HEK293 (cell line): ENCODE measurements at regions not wholly inside any gene's neighbourhood (a gene's known extent, or its start where the extent isn't known, plus 50 kb on each side); places are given as distances from the start of the nearest gene placed in this dataset.

Experiments
- CTCF ChIA-PET: fragments of 350-600 bp; formaldehyde crosslinking; extraction: SDS; loops from one replicate; lab custom pipeline; 2021; ENCODE audit warnings: antibody characterized with exemption; lab: Yijun Ruan, JAX
- POLR2A ChIA-PET: fragments of 300-600 bp; formaldehyde crosslinking; extraction: SDS; loops from one replicate; lab custom pipeline; 2020; ENCODE audit warnings: antibody characterized with exemption, inconsistent platforms; lab: Yijun Ruan, JAX
- H3K27ac ChIP-seq: fragments of 200-500 bp; sonication (Bioruptor generic); 2 replicates; pipeline ENCODE4 v1.5.1; 2014; ENCODE audit warnings: low read depth, low read length, control low read depth, inconsistent platforms; ENCODE audit errors: extremely low read depth
- H3K36me3 ChIP-seq, 2 experiments: fragments of 200-500 bp in 1 of 2; sonication (Bioruptor generic) in 1 of 2; 1 replicate in 1 of 2; 2 replicates in 1 of 2; pipeline ENCODE4 v1.5.1; 2014 to 2017; ENCODE audit warnings: inconsistent platforms in 2 of 2, low read length in 2 of 2; ENCODE audit not compliant: control insufficient read depth in 2 of 2, insufficient read depth in 1 of 2
- H3K4me1 ChIP-seq: fragments of 200-500 bp; sonication (Bioruptor generic); 2 replicates; pipeline ENCODE4 v1.5.1; 2014; ENCODE audit warnings: mild to moderate bottlenecking, low read length, inconsistent platforms; ENCODE audit not compliant: control insufficient read depth, insufficient read depth
- H3K4me3 ChIP-seq: 2 replicates; pipeline ENCODE4 v1.5.1; 2011; ENCODE audit warnings: low read depth, mild to moderate bottlenecking, control low read depth, low read length, moderate library complexity
- H3K9me3 ChIP-seq: fragments of 200-500 bp; sonication (Bioruptor generic); 2 replicates; pipeline ENCODE4 v1.5.1; 2014; ENCODE audit warnings: low read depth, low read length, inconsistent platforms; ENCODE audit not compliant: control insufficient read depth, insufficient read depth
- FEZF1 ChIP-seq: fragments of 450-650 bp; formaldehyde crosslinking; IDR thresholded peaks from 2 replicates; pipeline ENCODE4 v1.5.1; 2016; ENCODE audit warnings: missing biosample characterization, missing genetic modification characterization
- KLF17 ChIP-seq: fragments of 450-650 bp; formaldehyde crosslinking; IDR thresholded peaks from 2 replicates; pipeline ENCODE4 v1.5.1; 2016; ENCODE audit warnings: missing biosample characterization, missing genetic modification characterization
- SETDB1 ChIP-seq: IDR thresholded peaks from one replicate; pipeline ENCODE4 v1.6.1; 2017; ENCODE audit warnings: mild to moderate bottlenecking, low read length, moderate library complexity, mixed read lengths; ENCODE audit not compliant: insufficient read length
- ZBTB48 ChIP-seq: fragments of 450-650 bp; formaldehyde crosslinking; IDR thresholded peaks from 2 replicates; pipeline ENCODE4 v1.5.1; 2016; ENCODE audit warnings: missing biosample characterization, missing genetic modification characterization
- ZFP41 ChIP-seq: fragments of 450-650 bp; formaldehyde crosslinking; IDR thresholded peaks from 2 replicates; pipeline ENCODE4 v1.5.1; 2016; ENCODE audit warnings: missing biosample characterization, missing genetic modification characterization, borderline replicate concordance
- ZNF112 ChIP-seq: fragments of 450-650 bp; formaldehyde crosslinking; IDR thresholded peaks from 2 replicates; pipeline ENCODE4 v1.5.0; 2017; ENCODE audit warnings: missing biosample characterization, missing genetic modification characterization
- ZNF148 ChIP-seq: fragments of 450-650 bp; formaldehyde crosslinking; IDR thresholded peaks from 2 replicates; pipeline ENCODE4 v1.5.0; 2017; ENCODE audit warnings: missing biosample characterization, missing genetic modification characterization, borderline replicate concordance
- ZNF221 ChIP-seq: fragments of 450-650 bp; formaldehyde crosslinking; IDR thresholded peaks from 2 replicates; pipeline ENCODE4 v1.5.1; 2017; ENCODE audit warnings: missing biosample characterization, missing genetic modification characterization, borderline replicate concordance
- ZNF24 ChIP-seq: fragments of 450-650 bp; formaldehyde crosslinking; IDR thresholded peaks from 2 replicates; pipeline ENCODE4 v1.5.1; 2016; ENCODE audit warnings: missing biosample characterization, missing genetic modification characterization
- ZNF26 ChIP-seq: fragments of 450-650 bp; formaldehyde crosslinking; IDR thresholded peaks from 2 replicates; pipeline ENCODE4 v1.5.1; 2016; ENCODE audit warnings: missing biosample characterization, missing genetic modification characterization
- ZNF280D ChIP-seq: fragments of 450-650 bp; formaldehyde crosslinking; IDR thresholded peaks from 2 replicates; pipeline ENCODE4 v1.5.1; 2016; ENCODE audit warnings: missing biosample characterization, missing genetic modification characterization
- ZNF354C ChIP-seq: fragments of 450-650 bp; formaldehyde crosslinking; IDR thresholded peaks from 2 replicates; pipeline ENCODE4 v1.5.1; 2016; ENCODE audit warnings: missing biosample characterization, missing genetic modification characterization, low read depth, borderline replicate concordance
- ZNF473 ChIP-seq: fragments of 450-650 bp; formaldehyde crosslinking; IDR thresholded peaks from 2 replicates; pipeline ENCODE4 v1.5.1; 2017; ENCODE audit warnings: missing biosample characterization, missing genetic modification characterization
- ZNF585B ChIP-seq: fragments of 450-650 bp; formaldehyde crosslinking; IDR thresholded peaks from 2 replicates; pipeline ENCODE4 v1.5.1; 2016; ENCODE audit warnings: missing biosample characterization, missing genetic modification characterization
- ZNF610 ChIP-seq: fragments of 450-650 bp; formaldehyde crosslinking; IDR thresholded peaks from 2 replicates; pipeline ENCODE4 v1.5.1; 2016; ENCODE audit warnings: missing biosample characterization, missing genetic modification characterization, borderline replicate concordance
- ZNF670 ChIP-seq: fragments of 450-650 bp; formaldehyde crosslinking; IDR thresholded peaks from 2 replicates; pipeline ENCODE4 v1.5.1; 2016; ENCODE audit warnings: missing biosample characterization, missing genetic modification characterization, low read depth
- ZNF830 ChIP-seq: fragments of 450-650 bp; IDR thresholded peaks from 2 replicates; pipeline ENCODE4 v1.5.0; 2018; ENCODE audit warnings: missing biosample characterization, missing genetic modification characterization, low read depth, mild to moderate bottlenecking, moderate library complexity
- TF ChIP-seq, protein P1 (sequence below): fragments of 450-650 bp; formaldehyde crosslinking; conservative IDR thresholded peaks from 2 replicates; pipeline ENCODE4 v1.5.1; 2016; ENCODE audit warnings: low read depth, missing biosample characterization, missing genetic modification characterization

DNA sequence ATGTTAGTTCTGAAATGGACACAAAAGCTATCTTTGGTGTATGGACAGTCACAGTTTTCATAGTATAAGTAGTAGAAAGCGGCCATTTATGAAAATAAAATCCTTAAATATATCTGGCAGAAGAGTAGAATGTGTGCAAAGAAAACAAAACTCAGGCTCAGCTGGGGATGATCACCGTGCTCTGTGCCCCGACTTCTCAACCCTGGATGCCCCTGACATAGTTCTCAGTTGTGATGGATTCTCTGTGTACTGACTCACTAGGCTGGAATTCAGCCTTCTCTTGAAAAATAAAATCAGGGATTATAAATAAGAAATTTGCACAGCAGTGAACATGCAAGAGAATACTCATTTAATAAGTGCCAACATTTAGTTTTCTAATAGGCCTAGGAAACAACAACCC, 925.1 kb upstream of the NR2F2 start:
- ChIA-PET CTCF (no interaction called here), POLR2A (no interaction called here)
- TF ChIP-seq ZNF610 (no peak), ZNF280D (tag by site-specific recombination) (no peak), ZFP41 (tag by site-specific recombination) (no peak), ZNF26 (tag by site-specific recombination) (no peak), ZNF670 (tag by site-specific recombination) (no peak), ZNF221 (tag by site-specific recombination) (no peak), ZNF830 (tag by site-specific recombination) (no peak), ZNF585B (tag by site-specific recombination) (no peak), ZNF24 (no peak), FEZF1 (tag by site-specific recombination) (no peak), ZNF354C (no peak), SETDB1 (no peak), ZNF112 (tag by site-specific recombination) (no peak), ZNF473 (tag by site-specific recombination) (no peak), ZNF148 (tag by site-specific recombination) (no peak), KLF17 (tag by site-specific recombination) (no peak), ZBTB48 (tag by site-specific recombination) (no peak)
- TF ChIP-seq, protein P1, sequence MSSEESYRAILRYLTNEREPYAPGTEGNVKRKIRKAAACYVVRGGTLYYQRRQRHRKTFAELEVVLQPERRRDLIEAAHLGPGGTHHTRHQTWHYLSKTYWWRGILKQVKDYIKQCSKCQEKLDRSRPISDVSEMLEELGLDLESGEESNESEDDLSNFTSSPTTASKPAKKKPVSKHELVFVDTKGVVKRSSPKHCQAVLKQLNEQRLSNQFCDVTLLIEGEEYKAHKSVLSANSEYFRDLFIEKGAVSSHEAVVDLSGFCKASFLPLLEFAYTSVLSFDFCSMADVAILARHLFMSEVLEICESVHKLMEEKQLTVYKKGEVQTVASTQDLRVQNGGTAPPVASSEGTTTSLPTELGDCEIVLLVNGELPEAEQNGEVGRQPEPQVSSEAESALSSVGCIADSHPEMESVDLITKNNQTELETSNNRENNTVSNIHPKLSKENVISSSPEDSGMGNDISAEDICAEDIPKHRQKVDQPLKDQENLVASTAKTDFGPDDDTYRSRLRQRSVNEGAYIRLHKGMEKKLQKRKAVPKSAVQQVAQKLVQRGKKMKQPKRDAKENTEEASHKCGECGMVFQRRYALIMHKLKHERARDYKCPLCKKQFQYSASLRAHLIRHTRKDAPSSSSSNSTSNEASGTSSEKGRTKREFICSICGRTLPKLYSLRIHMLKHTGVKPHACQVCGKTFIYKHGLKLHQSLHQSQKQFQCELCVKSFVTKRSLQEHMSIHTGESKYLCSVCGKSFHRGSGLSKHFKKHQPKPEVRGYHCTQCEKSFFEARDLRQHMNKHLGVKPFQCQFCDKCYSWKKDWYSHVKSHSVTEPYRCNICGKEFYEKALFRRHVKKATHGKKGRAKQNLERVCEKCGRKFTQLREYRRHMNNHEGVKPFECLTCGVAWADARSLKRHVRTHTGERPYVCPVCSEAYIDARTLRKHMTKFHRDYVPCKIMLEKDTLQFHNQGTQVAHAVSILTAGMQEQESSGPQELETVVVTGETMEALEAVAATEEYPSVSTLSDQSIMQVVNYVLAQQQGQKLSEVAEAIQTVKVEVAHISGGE: no peak

More for the DNA sequence above, 925.1 kb upstream of the NR2F2 start:
- no peak overlapping the region for H3K27ac ChIP-seq
- no peaks in the 10 kb centered on the region for H3K9me3 ChIP-seq
- H3K36me3 ChIP-seq: no peaks in the 10 kb centered on the region
- H3K4me1 ChIP-seq: 0 out of 2 replicates have a peak, but pooled peaks cover 3% of the 10 kb centered on the region
- no peak overlapping the region for H3K4me3 ChIP-seq
